ENCODE measurements at regions not wholly inside any gene's neighbourhood (a gene's known extent, or its start where the extent isn't known, plus 50 kb on each side); places are given as distances from the start of the nearest gene placed in this dataset.
"Not testable (repeated sequence)": the region's sequence is repeated elsewhere in the genome, so short reads cannot be mapped to it uniquely, and the experiment has no call there.

- no peak for TF ChIP-seq CTCF (IDR thresholded peaks at IDR 0.05; ENCODE audit: unreplicated experiment)
- Mint-ChIP-seq H3K9me3 (ENCODE audit: unreplicated experiment) (peaks cover 14% of the 10 kb centered on the region), H3K36me3 (ENCODE audit: low read depth, unreplicated experiment) (peaks cover 15% of the 10 kb centered on the region), H3K27ac (ENCODE audit: unreplicated experiment) (no peak overlapping the region), H3K4me1 (ENCODE audit: unreplicated experiment) (peaks cover 5% of the 10 kb centered on the region), H3K4me3 (ENCODE audit: unreplicated experiment) (no peak overlapping the region), H3K27me3 (ENCODE audit: unreplicated experiment) (peaks cover 4% of the 10 kb centered on the region)
- no peak for DNase-seq (ENCODE audit: low spot score)
These were observed 121.4 kb downstream of the ENC1 start for GRCh38 chr5:74519161-74519571.

GRCh38 chr5:74517700-74518099 is 122.8 kb downstream of the ENC1 start:
- no peak overlapping the region for H3K4me3 Mint-ChIP-seq (ENCODE audit: unreplicated experiment)
- H3K4me1 Mint-ChIP-seq (ENCODE audit: unreplicated experiment), result peaks cover 5% of the 10 kb centered on the region
- TF ChIP-seq CTCF (IDR thresholded peaks at IDR 0.05; ENCODE audit: unreplicated experiment), result no peak
- peaks cover 6% of the 10 kb centered on the region for H3K9me3 Mint-ChIP-seq (ENCODE audit: unreplicated experiment)
- H3K27ac Mint-ChIP-seq (ENCODE audit: unreplicated experiment), result no peak overlapping the region
- no peak for DNase-seq (ENCODE audit: low spot score)
- H3K27me3 Mint-ChIP-seq (ENCODE audit: unreplicated experiment), result peaks cover 4% of the 10 kb centered on the region
- H3K36me3 Mint-ChIP-seq (ENCODE audit: low read depth, unreplicated experiment), result peaks cover 3% of the 10 kb centered on the region

GRCh38 chr5:74516211-74516636 is 124.3 kb downstream of the ENC1 start:
- no peaks in the 10 kb centered on the region for H3K9me3 Mint-ChIP-seq (ENCODE audit: unreplicated experiment)
- no peak for DNase-seq (ENCODE audit: low spot score)
- no peak overlapping the region for H3K27ac Mint-ChIP-seq (ENCODE audit: unreplicated experiment)
- no peak overlapping the region for H3K4me3 Mint-ChIP-seq (ENCODE audit: unreplicated experiment)
- no peak for TF ChIP-seq CTCF (IDR thresholded peaks at IDR 0.05; ENCODE audit: unreplicated experiment)
- H3K36me3 Mint-ChIP-seq (ENCODE audit: low read depth, unreplicated experiment), result no peaks in the 10 kb centered on the region
- peaks cover 5% of the 10 kb centered on the region for H3K4me1 Mint-ChIP-seq (ENCODE audit: unreplicated experiment)
- peaks cover 4% of the 10 kb centered on the region for H3K27me3 Mint-ChIP-seq (ENCODE audit: unreplicated experiment)

- TF ChIP-seq CTCF (IDR thresholded peaks at IDR 0.05; ENCODE audit: unreplicated experiment), result no peak
These were observed 125.5 kb downstream of the ENC1 start for GRCh38 chr5:74514888-74515551.

GRCh38 chr5:74511770-74512169 is 128.8 kb downstream of the ENC1 start:
- not testable (repeated sequence) for H3K36me3 Mint-ChIP-seq (ENCODE audit: low read depth, unreplicated experiment); DNase-seq (ENCODE audit: low spot score); H3K27me3 Mint-ChIP-seq (ENCODE audit: unreplicated experiment); H3K4me3 Mint-ChIP-seq (ENCODE audit: unreplicated experiment); H3K27ac Mint-ChIP-seq (ENCODE audit: unreplicated experiment); H3K9me3 Mint-ChIP-seq (ENCODE audit: unreplicated experiment); H3K4me1 Mint-ChIP-seq (ENCODE audit: unreplicated experiment)

More at GRCh38 chr5:74514888-74515551, 125.5 kb downstream of the ENC1 start:
- Mint-ChIP-seq H3K27me3 (ENCODE audit: unreplicated experiment) (peaks cover 4% of the 10 kb centered on the region), H3K4me3 (ENCODE audit: unreplicated experiment) (no peak overlapping the region), H3K4me1 (ENCODE audit: unreplicated experiment) (peaks cover 5% of the 10 kb centered on the region), H3K27ac (ENCODE audit: unreplicated experiment) (no peak overlapping the region), H3K36me3 (ENCODE audit: low read depth, unreplicated experiment) (no peaks in the 10 kb centered on the region), H3K9me3 (ENCODE audit: unreplicated experiment) (no peaks in the 10 kb centered on the region)
- DNase-seq (ENCODE audit: low spot score), result no peak

All from endothelial cell (in vitro differentiated cells).